SK-N-SH (cell line): ENCODE measurements at regions not wholly inside any gene's neighbourhood (a gene's known extent, or its start where the extent isn't known, plus 50 kb on each side); places are given as distances from the start of the nearest gene placed in this dataset.

Source experiments
- CTCF ChIA-PET: fragments of 300-600, 350-600 bp; formaldehyde crosslinking; extraction: SDS; loops from one replicate; lab custom pipeline; 2021; lab: Yijun Ruan, JAX
- POLR2A ChIA-PET: fragments of 350-600 bp; sonication (Branson Sonifier 250); formaldehyde crosslinking; extraction: SDS; loops from one replicate; lab custom pipeline; 2020; ENCODE audit warnings: antibody characterized with exemption, inconsistent platforms; lab: Yijun Ruan, JAX
- DNase-seq: peaks from one replicate; pipeline ENCODE4 v3.0.0; 2012
- H2AFZ ChIP-seq: fragments of 200-600 bp; sonication (generic); 2 replicates; pipeline ENCODE4 v1.8.1; 2016; ENCODE audit warnings: antibody characterized with exemption, mild to moderate bottlenecking, low read depth
- H3F3A ChIP-seq: fragments of 200-600 bp; sonication (generic); replicated peaks from 2 replicates; pipeline ENCODE3; 2016; ENCODE audit warnings: antibody characterized with exemption, mild to moderate bottlenecking; ENCODE audit not compliant: insufficient read depth
- H3K27ac ChIP-seq, 2 experiments: fragments of 200-500 bp in 1 of 2; fragments of 200-600 bp in 1 of 2; sonication (Bioruptor generic) in 1 of 2; sonication (generic), shearing (Covaris generic) in 1 of 2; 2 replicates each; pipeline versions ENCODE4 v1.5.1 to v1.6.1; 2014 to 2016; ENCODE audit warnings: low read depth in 2 of 2, inconsistent platforms in 1 of 2, low read length in 1 of 2, mild to moderate bottlenecking in 1 of 2, mixed read lengths in 1 of 2
- H3K27me3 ChIP-seq: fragments of 200-600 bp; sonication (generic), shearing (Covaris generic); 2 replicates; pipeline ENCODE4 v1.6.1; 2016; ENCODE audit warnings: mixed run types; ENCODE audit not compliant: insufficient read depth
- H3K36me3 ChIP-seq, 2 experiments: fragments of 200-500 bp in 1 of 2; fragments of 200-600 bp in 1 of 2; sonication (Bioruptor generic) in 1 of 2; sonication (generic) in 1 of 2; replicated peaks in 1 of 2; 2 replicates each; pipeline versions ENCODE3 to v1.5.1; 2014 to 2016; ENCODE audit warnings: low read length in 1 of 2, mild to moderate bottlenecking in 1 of 2; ENCODE audit not compliant: insufficient read depth in 2 of 2, control insufficient read depth in 1 of 2
- H3K4me1 ChIP-seq, 2 experiments: fragments of 200-500 bp in 1 of 2; fragments of 200-600 bp in 1 of 2; sonication (Bioruptor generic) in 1 of 2; sonication (generic), shearing (Covaris generic) in 1 of 2; 2 replicates each; pipeline versions ENCODE4 v1.5.1 to v1.6.1; 2014 to 2016; ENCODE audit warnings: low read depth in 1 of 2, low read length in 1 of 2, mixed run types in 1 of 2; ENCODE audit not compliant: insufficient read depth in 2 of 2, control insufficient read depth in 1 of 2
- H3K4me2 ChIP-seq: fragments of 200-600 bp; sonication (generic), shearing (Covaris generic); 2 replicates; pipeline ENCODE4 v1.6.1; 2017; ENCODE audit warnings: mixed run types
- H3K4me3 ChIP-seq, 2 experiments: fragments of 200-500 bp in 1 of 2; fragments of 200-600 bp in 1 of 2; sonication (Bioruptor generic) in 1 of 2; sonication (generic), shearing (Covaris generic) in 1 of 2; 2 replicates each; pipeline versions ENCODE4 v1.5.1 to v1.8.1; 2014 to 2016; ENCODE audit warnings: low read depth in 2 of 2, inconsistent platforms in 1 of 2, low read length in 1 of 2, mild to moderate bottlenecking in 1 of 2, mixed read lengths in 1 of 2, moderate library complexity in 1 of 2
- H3K79me2 ChIP-seq: fragments of 200-600 bp; sonication (generic); 2 replicates; pipeline ENCODE4 v1.8.1; 2017; ENCODE audit warnings: mild to moderate bottlenecking; ENCODE audit not compliant: insufficient read depth
- H3K9ac ChIP-seq: fragments of 200-600 bp; sonication (generic); 2 replicates; pipeline ENCODE4 v1.6.1; 2017; ENCODE audit warnings: mixed run types
- H3K9me2 ChIP-seq: fragments of 200-600 bp; sonication (generic); 2 replicates; pipeline ENCODE4 v1.6.1; 2017; ENCODE audit warnings: mixed run types
- H3K9me3 ChIP-seq: fragments of 200-600 bp; sonication (generic); 2 replicates; pipeline ENCODE4 v1.6.1; 2017; ENCODE audit warnings: mixed run types, mild to moderate bottlenecking, moderate library complexity
- H4K20me1 ChIP-seq: fragments of 200-600 bp; sonication (generic); 2 replicates; pipeline ENCODE4 v1.6.1; 2017; ENCODE audit warnings: mild to moderate bottlenecking, mixed run types; ENCODE audit not compliant: insufficient read depth
- CHD2 ChIP-seq: fragments of 150-350 bp; IDR thresholded peaks from 2 replicates; pipeline ENCODE4 v1.6.1; 2018; ENCODE audit warnings: low read length; ENCODE audit not compliant: partially characterized antibody
- ELF1 ChIP-seq: IDR thresholded peaks from 2 replicates; pipeline ENCODE4 v1.4.0; 2012
- FOXM1 ChIP-seq: IDR thresholded peaks from 2 replicates; pipeline ENCODE4 v1.4.0; 2012; ENCODE audit warnings: low read depth, mild to moderate bottlenecking
- GATA2 ChIP-seq: sonication (generic); formaldehyde crosslinking; IDR thresholded peaks from 2 replicates; pipeline ENCODE4 v1.5.0; 2020; ENCODE audit warnings: mild to moderate bottlenecking, missing genetic modification reagents
- IRF3 ChIP-seq: fragments of 150-350 bp; IDR thresholded peaks from 2 replicates; pipeline ENCODE4 v1.6.1; 2016; ENCODE audit warnings: mild to moderate bottlenecking, low read depth, low read length
- JUND ChIP-seq: IDR thresholded peaks from 2 replicates; pipeline ENCODE4 v1.4.0; 2012
- MAX ChIP-seq: IDR thresholded peaks from 2 replicates; pipeline ENCODE4 v1.4.0; 2012; ENCODE audit warnings: low read depth
- MEF2A ChIP-seq: IDR thresholded peaks from 2 replicates; pipeline ENCODE4 v1.4.0; 2012; ENCODE audit warnings: low read depth, borderline replicate concordance
- NFIC ChIP-seq: IDR thresholded peaks from 2 replicates; pipeline ENCODE4 v1.4.0; 2012; ENCODE audit warnings: borderline replicate concordance
- PBX3 ChIP-seq: IDR thresholded peaks from 2 replicates; pipeline ENCODE4; 2012
- POLR2AphosphoS5 ChIP-seq: IDR thresholded peaks from 2 replicates; pipeline ENCODE4 v1.6.1; 2012; ENCODE audit warnings: low read depth, low read length
- RXRA ChIP-seq: IDR thresholded peaks from 2 replicates; pipeline ENCODE4 v1.4.0; 2012; ENCODE audit warnings: low read depth, mild to moderate bottlenecking, borderline replicate concordance
- SMC3 ChIP-seq: IDR thresholded peaks from 2 replicates; pipeline ENCODE4 v1.6.1; 2012; ENCODE audit warnings: low read depth, low read length, improper control_type of control experiment
- TAF1 ChIP-seq: IDR thresholded peaks from 2 replicates; pipeline ENCODE4 v1.6.1; 2012; ENCODE audit warnings: low read depth, mild to moderate bottlenecking, low read length, moderate library complexity, borderline replicate concordance
- USF1 ChIP-seq: IDR thresholded peaks from 2 replicates; pipeline ENCODE4 v1.4.0; 2012; ENCODE audit warnings: low read depth, borderline replicate concordance
- USF2 ChIP-seq: fragments of 150-350 bp; IDR thresholded peaks from 2 replicates; pipeline ENCODE4 v1.6.1; 2017; ENCODE audit warnings: antibody characterized with exemption, low read length, low read depth, borderline replicate concordance
- ZBTB33 ChIP-seq: IDR thresholded peaks from 2 replicates; pipeline ENCODE4 v1.4.0; 2012; ENCODE audit warnings: low read depth, borderline replicate concordance
- WGBS: methylation state at CpG from one replicate; pipeline ENCODE4 v1.1.6; 2017; ENCODE audit warnings: low lambda C conversion rate; 5-methylcytosine and 5-hydroxymethylcytosine counted together

GRCh38 chr15:70293138-70293537 lies 195.4 kb upstream of the TLE3 start (continued):
- no peak for TF ChIP-seq USF2
- TF ChIP-seq TAF1: no peak
- TF ChIP-seq ZBTB33: no peak
- no peak for TF ChIP-seq MEF2A
- no peak for TF ChIP-seq USF1
- TF ChIP-seq CHD2: no peak

GRCh38 chr15:70292076-70292760 lies 194.5 kb upstream of the TLE3 start:
- Histone ChIP-seq H3K36me3 (no peaks in the 10 kb centered on the region), H3F3A (no peaks in the 10 kb centered on the region), H3K9me3 (no peaks in the 10 kb centered on the region), H3K4me3 (no peak overlapping the region), H3K4me2 (no peak overlapping the region), H3K9ac (no peak overlapping the region), H2AFZ (no peak overlapping the region), H3K79me2 (no peaks in the 10 kb centered on the region), H3K4me1 (peaks cover 0 to 49% of the 10 kb centered on the region in 2 experiments; a peak in 2 of 4 replicates), H3K9me2 (no peaks in the 10 kb centered on the region), H3K27me3 (no peaks in the 10 kb centered on the region), H3K27ac (peak overlapping the region in 1 of 2 experiments; percentile 71; a peak in 2 of 4 replicates), H4K20me1 (no peaks in the 10 kb centered on the region)
- no peak for DNase-seq
- TF ChIP-seq GATA2 (CRISPR knock-in tag) (0 out of 2 replicates have a peak, but pooled peaks have one; percentile 35), NFIC (no peak)
- 86% methylated on average over 11 of the region's 12 CpGs for WGBS
- ChIA-PET POLR2A (no interaction called here), CTCF (no interaction called here)

GRCh38 chr15:70291305-70292075 lies 193.8 kb upstream of the TLE3 start:
- no peak overlapping the region for H3K9ac ChIP-seq
- no peaks in the 10 kb centered on the region for H3K79me2 ChIP-seq
- H3K27me3 ChIP-seq: no peaks in the 10 kb centered on the region
- ChIA-PET CTCF (no interaction called here), POLR2A (no interaction called here)
- H3K4me1 ChIP-seq: peaks cover 0 to 46% of the 10 kb centered on the region in 2 experiments; a peak in 2 of 4 replicates
- peak overlapping the region in 1 of 2 experiments; percentile 71; a peak in 2 of 4 replicates for H3K27ac ChIP-seq
- DNase-seq: no peak
- H3K36me3 ChIP-seq: no peaks in the 10 kb centered on the region
- no peak overlapping the region for H3K4me3 ChIP-seq
- no peaks in the 10 kb centered on the region for H3F3A ChIP-seq
- 81% methylated on average over 10 of the region's 10 CpGs for WGBS
- H2AFZ ChIP-seq: no peak overlapping the region
- H3K9me3 ChIP-seq: no peaks in the 10 kb centered on the region
- H3K9me2 ChIP-seq: no peaks in the 10 kb centered on the region
- H4K20me1 ChIP-seq: no peaks in the 10 kb centered on the region
- no peak overlapping the region for H3K4me2 ChIP-seq
- TF ChIP-seq RXRA: no peak
- no peak for TF ChIP-seq GATA2 (CRISPR knock-in tag)
- TF ChIP-seq SMC3: no peak
- no peak for TF ChIP-seq JUND
- no peak for TF ChIP-seq FOXM1
- no peak for TF ChIP-seq POLR2AphosphoS5
- no peak for TF ChIP-seq PBX3
- TF ChIP-seq MAX: no peak
- no peak for TF ChIP-seq USF1
- no peak for TF ChIP-seq IRF3
- no peak for TF ChIP-seq ELF1
